NB4 (cell line): ENCODE measurements at regions not wholly inside any gene's neighbourhood (a gene's known extent, or its start where the extent isn't known, plus 50 kb on each side); places are given as distances from the start of the nearest gene placed in this dataset.

Experiments used
- DNase-seq: peaks from one replicate; pipeline ENCODE4 v3.0.0; 2010; ENCODE audit warnings: low read depth
- H3K4me3 ChIP-seq: one replicate; pipeline ENCODE4 v1.5.1; 2011; ENCODE audit warnings: mild to moderate bottlenecking, low read depth, low read length, moderate library complexity
- CTCF ChIP-seq: IDR thresholded peaks from one replicate; pipeline ENCODE4 v1.5.1; 2012; ENCODE audit warnings: low read depth, low read length
- MAX ChIP-seq: IDR thresholded peaks from 2 replicates; pipeline ENCODE4 v1.6.1; 2011; ENCODE audit warnings: low read depth, low read length
- MYC ChIP-seq: IDR thresholded peaks from 2 replicates; pipeline ENCODE4 v1.6.1; 2011; ENCODE audit warnings: low read depth, low read length
- POLR2A ChIP-seq: IDR thresholded peaks from 2 replicates; pipeline ENCODE4 v1.6.1; 2011; ENCODE audit warnings: mild to moderate bottlenecking; ENCODE audit not compliant: insufficient read length; ENCODE audit errors: extremely low read depth

- DNase-seq, result no peak
- no peak for TF ChIP-seq POLR2A
- no peak for TF ChIP-seq MAX
- TF ChIP-seq CTCF, result no peak
- TF ChIP-seq MYC, result no peak
- no peak overlapping the region for H3K4me3 ChIP-seq
Observed at GRCh38 chr15:61511756-61512155, 282.7 kb upstream of the RORA start.

- no peak for DNase-seq
- TF ChIP-seq MYC (no peak), MAX (no peak), CTCF (no peak), POLR2A (no peak)
Observed at GRCh38 chr15:61511089-61511488, 282.0 kb upstream of the RORA start.

GRCh38 chr15:61509327-61509840, 280.3 kb upstream of the RORA start:
- DNase-seq, result no peak
- H3K4me3 ChIP-seq, result no peak overlapping the region
- TF ChIP-seq MAX, result no peak
- no peak for TF ChIP-seq MYC
- no peak for TF ChIP-seq CTCF
- no peak for TF ChIP-seq POLR2A

More at GRCh38 chr15:61511089-61511488, 282.0 kb upstream of the RORA start:
- H3K4me3 ChIP-seq, result no peak overlapping the region

GRCh38 chr15:61503383-61503969, 274.4 kb upstream of the RORA start:
- TF ChIP-seq MYC, result no peak
- TF ChIP-seq CTCF, result no peak
- TF ChIP-seq POLR2A, result no peak
- no peak for TF ChIP-seq MAX
- H3K4me3 ChIP-seq, result no peak overlapping the region
- DNase-seq, result no peak

- DNase-seq, result no peak
- H3K4me3 ChIP-seq, result no peak overlapping the region
- TF ChIP-seq MYC (no peak), MAX (no peak), CTCF (no peak), POLR2A (no peak)
Observed at GRCh38 chr15:61501815-61502389, 272.8 kb upstream of the RORA start.
